Small intestine (tissue), 7 donors: ENCODE measurements at regions not wholly inside any gene's neighbourhood (a gene's known extent, or its start where the extent isn't known, plus 50 kb on each side); places are given as distances from the start of the nearest gene placed in this dataset.

Source experiments
- DNase-seq, 2 donors: peaks; one replicate each; pipeline versions ENCODE4 v3.0.0 to v3.0.0-alpha.2; 2013
- FAIRE-seq: peaks from 2 replicates; lab custom pipeline; 2012; peaks lifted over from hg19 to GRCh38; lab: Jason Lieb, UNC
- H3K27ac ChIP-seq, 3 donors: one replicate each; pipeline ENCODE4 v1.5.1; 2013; ENCODE audit warnings: low read length in 2 of 3, mild to moderate bottlenecking in 2 of 3, control low read depth in 1 of 3, inconsistent platforms in 1 of 3, low read depth in 1 of 3, moderate library complexity in 1 of 3
- H3K27me3 ChIP-seq, 3 donors: one replicate each; pipeline ENCODE4 v1.6.1; 2013; ENCODE audit warnings: low read length in 3 of 3, inconsistent platforms in 1 of 3; ENCODE audit not compliant: control insufficient read depth in 3 of 3, insufficient read depth in 3 of 3
- H3K36me3 ChIP-seq, 3 donors: one replicate each; pipeline ENCODE4 v1.6.1; 2013; ENCODE audit warnings: low read length in 3 of 3, inconsistent platforms in 1 of 3, low read depth in 1 of 3, mild to moderate bottlenecking in 1 of 3, moderate library complexity in 1 of 3; ENCODE audit not compliant: control insufficient read depth in 3 of 3, insufficient read depth in 2 of 3
- H3K4me1 ChIP-seq, 3 donors: one replicate each; pipeline ENCODE4 v1.6.1; 2013; ENCODE audit warnings: low read length in 2 of 3, inconsistent platforms in 1 of 3, low read depth in 1 of 3, mild to moderate bottlenecking in 1 of 3, moderate library complexity in 1 of 3; ENCODE audit not compliant: control insufficient read depth in 3 of 3, insufficient read depth in 2 of 3
- H3K4me3 ChIP-seq, 3 donors: one replicate each; pipeline ENCODE4 v1.5.1; 2013; ENCODE audit warnings: low read length in 3 of 3, control low read depth in 1 of 3, inconsistent platforms in 1 of 3, low read depth in 1 of 3, mild to moderate bottlenecking in 1 of 3, moderate library complexity in 1 of 3
- H3K9me3 ChIP-seq, 2 donors: one replicate each; pipeline ENCODE4 v1.6.1; 2013; ENCODE audit warnings: low read depth in 1 of 2, low read length in 1 of 2; ENCODE audit not compliant: control insufficient read depth in 2 of 2, insufficient read depth in 1 of 2
- WGBS, 3 donors: extraction: QIAGEN DNeasy Blood & Tissue Kit; methylation state at CpG; one replicate each; pipeline ENCODE4 v1.1.7; 2013; 5-methylcytosine and 5-hydroxymethylcytosine counted together
- donor health status: healthy with polysubstance abuse.
- donor health status: control.
- donor health status: control.
- donor health status: Bipolar disorder and iron deficiency.
- donor health status: healthy.

- Histone ChIP-seq H3K9me3 (no peaks in the 10 kb centered on the region), H3K36me3 (no peaks in the 10 kb centered on the region), H3K27me3 (no peaks in the 10 kb centered on the region), H3K4me1 (no peaks in the 10 kb centered on the region), H3K27ac (no peak overlapping the region), H3K4me3 (no peak overlapping the region)
- peak; percentile 0 to 19 for DNase-seq
- no peak for FAIRE-seq
- WGBS, 3 donors: 31 to 39% (median 32%) methylated on average over 5 of the region's 5 CpGs
Measured at GRCh38 chr4:166400270-166400894, 527.3 kb downstream of the TLL1 start.

- H3K27ac ChIP-seq: no peak overlapping the region
- no peaks in the 10 kb centered on the region for H3K9me3 ChIP-seq
- no peaks in the 10 kb centered on the region for H3K4me1 ChIP-seq
- no peak for FAIRE-seq
- H3K27me3 ChIP-seq: no peaks in the 10 kb centered on the region
- 21 to 30% (median 28%) methylated on average over 1 of the region's 1 CpG for WGBS, 3 donors
- no peak for DNase-seq
- H3K4me3 ChIP-seq: no peak overlapping the region
- no peaks in the 10 kb centered on the region for H3K36me3 ChIP-seq
Measured at GRCh38 chr4:166413356-166413755, 540.3 kb downstream of the TLL1 start.

GRCh38 chr4:166414431-166414830 is 541.4 kb downstream of the TLL1 start:
- 60 to 68% (median 67%) methylated on average over 1 of the region's 1 CpG for WGBS, 3 donors
- no peaks in the 10 kb centered on the region for H3K27me3 ChIP-seq
- H3K9me3 ChIP-seq: no peaks in the 10 kb centered on the region
- FAIRE-seq (no peak), DNase-seq (no peak)
- H3K4me3 ChIP-seq: no peak overlapping the region
- H3K36me3 ChIP-seq: no peaks in the 10 kb centered on the region
- H3K27ac ChIP-seq: no peak overlapping the region
- no peaks in the 10 kb centered on the region for H3K4me1 ChIP-seq

GRCh38 chr4:166415749-166416148 is 542.7 kb downstream of the TLL1 start:
- Histone ChIP-seq H3K27ac (no peak overlapping the region), H3K9me3 (peaks cover 0 to 10% of the 10 kb centered on the region in 2 donors), H3K4me1 (no peaks in the 10 kb centered on the region), H3K4me3 (no peak overlapping the region), H3K27me3 (no peaks in the 10 kb centered on the region), H3K36me3 (no peaks in the 10 kb centered on the region)
- no peak for DNase-seq
- no peak for FAIRE-seq
- 66 to 79% (median 72%) methylated on average over 4 of the region's 4 CpGs for WGBS, 3 donors

- WGBS, 3 donors: 73 to 87% (median 87%) methylated on average over 2 of the region's 2 CpGs
Measured at GRCh38 chr4:166421556-166422156, 548.6 kb downstream of the TLL1 start.

GRCh38 chr4:166422475-166422874 is 549.4 kb downstream of the TLL1 start:
- DNase-seq (no peak), FAIRE-seq (no peak)
- Histone ChIP-seq H3K4me1 (no peaks in the 10 kb centered on the region), H3K9me3 (peaks cover 0 to 21% of the 10 kb centered on the region in 2 donors), H3K36me3 (no peaks in the 10 kb centered on the region), H3K27ac (no peak overlapping the region), H3K4me3 (no peak overlapping the region), H3K27me3 (no peaks in the 10 kb centered on the region)
- WGBS, 3 donors: 91 to 93% (median 92%) methylated on average over 1 of the region's 1 CpG

More at GRCh38 chr4:166421556-166422156, 548.6 kb downstream of the TLL1 start:
- no peak for FAIRE-seq
- Histone ChIP-seq H3K4me3 (no peak overlapping the region), H3K4me1 (no peaks in the 10 kb centered on the region), H3K36me3 (no peaks in the 10 kb centered on the region), H3K27me3 (no peaks in the 10 kb centered on the region), H3K27ac (no peak overlapping the region), H3K9me3 (peaks cover 0 to 21% of the 10 kb centered on the region in 2 donors)
- DNase-seq: no peak

GRCh38 chr4:166426300-166426863 is 553.3 kb downstream of the TLL1 start:
- 72 to 94% (median 87%) methylated on average over 2 of the region's 2 CpGs for WGBS, 3 donors
- Histone ChIP-seq H3K4me1 (no peaks in the 10 kb centered on the region), H3K9me3 (peaks cover 0 to 5% of the 10 kb centered on the region in 2 donors), H3K27me3 (no peaks in the 10 kb centered on the region), H3K27ac (no peak overlapping the region), H3K36me3 (no peaks in the 10 kb centered on the region), H3K4me3 (no peak overlapping the region)
- DNase-seq (no peak), FAIRE-seq (no peak)

GRCh38 chr4:166432125-166432524 is 559.1 kb downstream of the TLL1 start:
- H3K4me3 ChIP-seq: no peak overlapping the region
- no peaks in the 10 kb centered on the region for H3K27me3 ChIP-seq

More at GRCh38 chr4:166432125-166432524, 559.1 kb downstream of the TLL1 start:
- no peaks in the 10 kb centered on the region for H3K36me3 ChIP-seq
- H3K4me1 ChIP-seq: no peaks in the 10 kb centered on the region
- DNase-seq: no peak
- H3K27ac ChIP-seq: no peak overlapping the region
- no peaks in the 10 kb centered on the region for H3K9me3 ChIP-seq
- peak; percentile 53 for FAIRE-seq
